IMR-90 (cell line): ENCODE measurements at regions not wholly inside any gene's neighbourhood (a gene's known extent, or its start where the extent isn't known, plus 50 kb on each side); places are given as distances from the start of the nearest gene placed in this dataset.

Source experiments
- CEBPB ChIP-seq: IDR thresholded peaks from 2 replicates; pipeline ENCODE4 v1.6.1; 2012; ENCODE audit warnings: low read depth, low read length, improper control_type of control experiment
- CTCF ChIP-seq: conservative IDR thresholded peaks from 2 replicates; pipeline ENCODE4 v1.5.1; 2012; ENCODE audit warnings: mild to moderate bottlenecking, low read depth, low read length, improper control_type of control experiment
- MAZ ChIP-seq: IDR thresholded peaks from 2 replicates; pipeline ENCODE4 v1.6.1; 2012; ENCODE audit warnings: low read depth, mild to moderate bottlenecking, low read length, improper control_type of control experiment, moderate library complexity, borderline replicate concordance
- MXI1 ChIP-seq: IDR thresholded peaks from 2 replicates; pipeline ENCODE4 v1.6.1; 2012; ENCODE audit warnings: low read depth, mild to moderate bottlenecking, low read length, moderate library complexity, borderline replicate concordance
- POLR2A ChIP-seq: IDR thresholded peaks from 2 replicates; pipeline ENCODE4 v1.6.1; 2012; ENCODE audit warnings: mild to moderate bottlenecking, low read depth, low read length
- RAD21 ChIP-seq: IDR thresholded peaks from 2 replicates; pipeline ENCODE4 v1.6.1; 2012; ENCODE audit warnings: low read length, improper control_type of control experiment

- TF ChIP-seq CEBPB (no peak), RAD21 (no peak), MAZ (no peak), CTCF (no peak), POLR2A (no peak), MXI1 (no peak)
These were observed 59.4 kb upstream of the XPO1 start for GRCh38 chr2:61597300-61598289.
